ENCODE measurements at regions not wholly inside any gene's neighbourhood (a gene's known extent, or its start where the extent isn't known, plus 50 kb on each side); places are given as distances from the start of the nearest gene placed in this dataset.

DNA sequence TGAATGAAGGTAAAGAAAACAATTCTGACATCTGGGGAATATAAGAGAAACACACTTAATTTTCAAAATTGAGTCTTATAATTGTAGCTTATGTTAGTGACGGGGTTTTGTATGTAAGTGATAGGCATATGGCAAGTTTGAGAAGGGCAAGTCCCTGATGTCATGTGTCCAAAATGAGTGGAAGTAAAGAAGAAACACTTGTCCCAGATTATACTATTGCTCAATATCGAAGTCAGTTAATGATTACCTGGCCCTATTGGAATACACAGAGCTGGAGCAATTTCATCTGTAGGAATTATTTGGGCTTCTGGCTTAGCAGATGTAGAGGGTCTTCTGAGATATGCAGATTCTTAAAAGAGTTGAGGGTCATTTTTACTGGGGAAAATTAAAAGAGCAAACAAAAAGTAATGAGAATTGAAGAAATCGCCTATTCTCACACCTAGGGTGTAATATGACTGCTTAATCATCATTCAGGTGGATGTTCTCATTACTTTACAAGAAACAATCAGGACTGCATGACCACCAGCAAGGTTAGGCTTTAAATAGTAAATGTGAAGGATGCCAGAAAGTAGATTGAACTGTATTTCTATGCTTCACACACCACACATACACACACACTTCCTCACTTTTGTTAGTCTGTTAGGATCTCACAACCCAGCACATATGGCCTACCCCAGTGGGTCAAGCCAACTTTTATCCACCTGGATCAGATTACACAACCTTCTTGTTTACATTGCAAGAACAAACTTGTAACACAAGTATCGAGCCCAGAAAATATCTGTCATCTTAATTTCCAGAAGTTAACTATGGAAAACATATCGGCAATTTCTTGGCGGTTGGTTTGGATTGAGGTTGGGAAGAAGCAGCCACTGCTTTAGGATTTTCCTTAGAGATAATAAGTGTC, 183.3 kb upstream of the LRRC3B start:
- 71 to 77% methylated on average over 6 of the region's 6 CpGs for WGBS, 2 donors

DNA sequence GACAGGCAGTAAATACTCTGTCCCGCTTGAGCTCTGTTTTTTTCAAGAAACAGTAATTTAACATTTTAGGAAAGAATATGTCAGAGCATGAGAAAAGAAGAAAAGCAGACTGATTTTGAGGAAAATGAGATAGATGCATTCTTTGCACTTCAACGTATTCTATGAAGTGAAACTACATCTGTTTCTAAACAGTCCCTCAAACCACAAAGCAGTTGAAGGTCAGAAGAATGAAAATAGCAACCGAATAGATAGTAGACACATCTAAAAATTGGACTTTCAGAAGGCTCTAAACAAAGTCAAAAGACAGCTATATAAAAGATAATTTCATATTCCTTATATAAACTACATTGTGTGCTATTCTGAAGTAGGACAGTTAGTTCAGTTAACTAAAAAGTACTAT, 172.6 kb upstream of the LRRC3B start:
- no peak overlapping the region for H3K9ac ChIP-seq (ENCODE audit: insufficient read depth in 1 of 2, low read length in 2 of 2)
- H3K9me3 ChIP-seq (ENCODE audit: control insufficient read depth in 4 of 4, insufficient read depth in 3 of 4, low read length in 3 of 4): no peaks in the 10 kb centered on the region
- H3K4me1 ChIP-seq (ENCODE audit: control insufficient read depth in 5 of 5, insufficient read depth in 5 of 5, low read length in 5 of 5): no peaks in the 10 kb centered on the region
- DNase-seq (no peak), ATAC-seq (ENCODE audit: insufficient read depth, low FRiP score) (no peak)
- WGBS, 2 donors: 16 to 43% methylated on average over 3 of the region's 3 CpGs
- no peak overlapping the region for H3K27ac ChIP-seq (ENCODE audit: low read depth in 1 of 2, low read length in 1 of 2)
- H3K27me3 ChIP-seq (ENCODE audit: control insufficient read depth in 3 of 3, insufficient read depth in 3 of 3, low read length in 2 of 3): peaks cover 0 to 3% (median 0%) of the 10 kb centered on the region in 3 donors
- TF ChIP-seq, protein P1, sequence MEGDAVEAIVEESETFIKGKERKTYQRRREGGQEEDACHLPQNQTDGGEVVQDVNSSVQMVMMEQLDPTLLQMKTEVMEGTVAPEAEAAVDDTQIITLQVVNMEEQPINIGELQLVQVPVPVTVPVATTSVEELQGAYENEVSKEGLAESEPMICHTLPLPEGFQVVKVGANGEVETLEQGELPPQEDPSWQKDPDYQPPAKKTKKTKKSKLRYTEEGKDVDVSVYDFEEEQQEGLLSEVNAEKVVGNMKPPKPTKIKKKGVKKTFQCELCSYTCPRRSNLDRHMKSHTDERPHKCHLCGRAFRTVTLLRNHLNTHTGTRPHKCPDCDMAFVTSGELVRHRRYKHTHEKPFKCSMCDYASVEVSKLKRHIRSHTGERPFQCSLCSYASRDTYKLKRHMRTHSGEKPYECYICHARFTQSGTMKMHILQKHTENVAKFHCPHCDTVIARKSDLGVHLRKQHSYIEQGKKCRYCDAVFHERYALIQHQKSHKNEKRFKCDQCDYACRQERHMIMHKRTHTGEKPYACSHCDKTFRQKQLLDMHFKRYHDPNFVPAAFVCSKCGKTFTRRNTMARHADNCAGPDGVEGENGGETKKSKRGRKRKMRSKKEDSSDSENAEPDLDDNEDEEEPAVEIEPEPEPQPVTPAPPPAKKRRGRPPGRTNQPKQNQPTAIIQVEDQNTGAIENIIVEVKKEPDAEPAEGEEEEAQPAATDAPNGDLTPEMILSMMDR (IDR thresholded peaks at IDR 0.05; ENCODE audit: control extremely low read depth, extremely low read depth): no peak
- no peak overlapping the region for H3K4me3 ChIP-seq
- H3K36me3 ChIP-seq (ENCODE audit: control insufficient read depth in 4 of 4, insufficient read depth in 4 of 4, low read length in 4 of 4): no peaks in the 10 kb centered on the region

More for the DNA sequence above, 183.3 kb upstream of the LRRC3B start:
- H3K9ac ChIP-seq (ENCODE audit: insufficient read depth in 1 of 2, low read length in 2 of 2): no peak overlapping the region
- no peak overlapping the region for H3K4me3 ChIP-seq
- no peaks in the 10 kb centered on the region for H3K27me3 ChIP-seq (ENCODE audit: control insufficient read depth in 3 of 3, insufficient read depth in 3 of 3, low read length in 2 of 3)
- ATAC-seq (ENCODE audit: insufficient read depth, low FRiP score) (no peak), DNase-seq (no peak)
- no peaks in the 10 kb centered on the region for H3K4me1 ChIP-seq (ENCODE audit: control insufficient read depth in 5 of 5, insufficient read depth in 5 of 5, low read length in 5 of 5)
- H3K27ac ChIP-seq (ENCODE audit: low read depth in 1 of 2, low read length in 1 of 2): no peak overlapping the region
- TF ChIP-seq, protein P1 (IDR thresholded peaks at IDR 0.05; ENCODE audit: control extremely low read depth, extremely low read depth): no peak
- H3K9me3 ChIP-seq (ENCODE audit: control insufficient read depth in 4 of 4, insufficient read depth in 3 of 4, low read length in 3 of 4): no peaks in the 10 kb centered on the region
- H3K36me3 ChIP-seq (ENCODE audit: control insufficient read depth in 4 of 4, insufficient read depth in 4 of 4, low read length in 4 of 4): no peaks in the 10 kb centered on the region

DNA sequence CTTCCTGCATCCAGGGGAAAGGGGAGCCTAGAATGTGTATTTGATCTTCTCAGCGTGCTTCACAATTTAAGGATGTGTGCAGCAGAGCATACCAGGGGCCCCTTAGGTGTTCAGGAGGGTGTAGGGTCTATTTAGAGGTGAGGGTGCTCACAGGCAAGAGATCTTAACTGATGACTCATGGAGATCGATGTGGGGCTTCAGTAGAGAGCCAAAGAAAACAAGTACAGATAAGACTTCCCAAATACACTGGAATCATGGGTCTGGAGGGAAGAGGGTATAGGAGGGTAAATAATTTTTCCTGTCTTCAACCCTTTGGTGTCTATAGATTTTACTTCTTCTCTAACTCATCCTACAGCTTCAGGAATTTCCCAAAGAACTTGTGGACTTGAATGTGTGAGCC, 170.2 kb upstream of the LRRC3B start:
- WGBS, 2 donors: 70 to 75% methylated on average over 2 of the region's 2 CpGs
- H3K4me3 ChIP-seq: no peak overlapping the region
- H3K27me3 ChIP-seq (ENCODE audit: control insufficient read depth in 3 of 3, insufficient read depth in 3 of 3, low read length in 2 of 3): peaks cover 0 to 3% (median 0%) of the 10 kb centered on the region in 3 donors
- H3K9me3 ChIP-seq (ENCODE audit: control insufficient read depth in 4 of 4, insufficient read depth in 3 of 4, low read length in 3 of 4): no peaks in the 10 kb centered on the region
- DNase-seq (no peak), ATAC-seq (ENCODE audit: insufficient read depth, low FRiP score) (no peak)
- H3K27ac ChIP-seq (ENCODE audit: low read depth in 1 of 2, low read length in 1 of 2): no peak overlapping the region
- no peaks in the 10 kb centered on the region for H3K36me3 ChIP-seq (ENCODE audit: control insufficient read depth in 4 of 4, insufficient read depth in 4 of 4, low read length in 4 of 4)
- TF ChIP-seq, protein P1 (IDR thresholded peaks at IDR 0.05; ENCODE audit: control extremely low read depth, extremely low read depth): no peak
- no peak overlapping the region for H3K9ac ChIP-seq (ENCODE audit: insufficient read depth in 1 of 2, low read length in 2 of 2)
- no peaks in the 10 kb centered on the region for H3K4me1 ChIP-seq (ENCODE audit: control insufficient read depth in 5 of 5, insufficient read depth in 5 of 5, low read length in 5 of 5)
